Epithelial cell of proximal tubule (primary cell): ENCODE measurements at regions not wholly inside any gene's neighbourhood (a gene's known extent, or its start where the extent isn't known, plus 50 kb on each side); places are given as distances from the start of the nearest gene placed in this dataset.

Experiments
- DNase-seq: peaks from one replicate; pipeline ENCODE4 v3.0.0-alpha.2; 2011; ENCODE audit warnings: low read depth
- H3K4me3 ChIP-seq: 2 replicates; pipeline ENCODE4 v1.5.1; 2011; ENCODE audit warnings: low read depth, mild to moderate bottlenecking, low read length
- TF ChIP-seq, protein P1 (sequence below): conservative IDR thresholded peaks from 2 replicates; pipeline ENCODE4 v1.5.1; 2012; ENCODE audit warnings: low read depth, mild to moderate bottlenecking, low read length

GRCh38 chr1:22327411-22327810, 124.2 kb upstream of the ZBTB40 start:
- TF ChIP-seq, protein P1, sequence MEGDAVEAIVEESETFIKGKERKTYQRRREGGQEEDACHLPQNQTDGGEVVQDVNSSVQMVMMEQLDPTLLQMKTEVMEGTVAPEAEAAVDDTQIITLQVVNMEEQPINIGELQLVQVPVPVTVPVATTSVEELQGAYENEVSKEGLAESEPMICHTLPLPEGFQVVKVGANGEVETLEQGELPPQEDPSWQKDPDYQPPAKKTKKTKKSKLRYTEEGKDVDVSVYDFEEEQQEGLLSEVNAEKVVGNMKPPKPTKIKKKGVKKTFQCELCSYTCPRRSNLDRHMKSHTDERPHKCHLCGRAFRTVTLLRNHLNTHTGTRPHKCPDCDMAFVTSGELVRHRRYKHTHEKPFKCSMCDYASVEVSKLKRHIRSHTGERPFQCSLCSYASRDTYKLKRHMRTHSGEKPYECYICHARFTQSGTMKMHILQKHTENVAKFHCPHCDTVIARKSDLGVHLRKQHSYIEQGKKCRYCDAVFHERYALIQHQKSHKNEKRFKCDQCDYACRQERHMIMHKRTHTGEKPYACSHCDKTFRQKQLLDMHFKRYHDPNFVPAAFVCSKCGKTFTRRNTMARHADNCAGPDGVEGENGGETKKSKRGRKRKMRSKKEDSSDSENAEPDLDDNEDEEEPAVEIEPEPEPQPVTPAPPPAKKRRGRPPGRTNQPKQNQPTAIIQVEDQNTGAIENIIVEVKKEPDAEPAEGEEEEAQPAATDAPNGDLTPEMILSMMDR: no peak

GRCh38 chr1:22328331-22329147, 123.1 kb upstream of the ZBTB40 start:
- H3K4me3 ChIP-seq: no peak overlapping the region
- DNase-seq: no peak
- TF ChIP-seq, protein P1: no peak

More at GRCh38 chr1:22327411-22327810, 124.2 kb upstream of the ZBTB40 start:
- no peak for DNase-seq
- H3K4me3 ChIP-seq: no peak overlapping the region

DNA sequence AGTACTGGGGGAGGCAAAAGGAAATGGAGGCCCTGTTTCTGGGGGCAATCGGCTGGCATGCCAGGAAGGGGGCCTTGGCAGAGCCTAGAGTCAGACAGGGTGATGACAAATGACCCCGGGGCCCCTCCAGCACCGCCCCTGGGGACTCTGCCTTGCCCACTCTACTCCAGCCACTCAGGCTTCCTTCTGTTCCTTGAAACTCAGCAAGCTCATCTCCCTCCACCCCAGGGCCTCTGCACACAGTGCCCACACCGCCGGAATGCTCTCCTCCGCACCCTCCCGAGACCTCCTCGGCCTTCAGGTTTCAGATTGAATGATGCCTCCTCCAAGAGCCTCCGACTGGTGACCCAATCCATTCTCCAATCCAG, 122.5 kb upstream of the ZBTB40 start:
- no peak for DNase-seq
- H3K4me3 ChIP-seq: no peak overlapping the region
- TF ChIP-seq, protein P1: no peak

- TF ChIP-seq, protein P1: no peak
- no peak for DNase-seq
- H3K4me3 ChIP-seq: no peak overlapping the region
Measured at GRCh38 chr1:22330092-22330759, 121.4 kb upstream of the ZBTB40 start.

DNA sequence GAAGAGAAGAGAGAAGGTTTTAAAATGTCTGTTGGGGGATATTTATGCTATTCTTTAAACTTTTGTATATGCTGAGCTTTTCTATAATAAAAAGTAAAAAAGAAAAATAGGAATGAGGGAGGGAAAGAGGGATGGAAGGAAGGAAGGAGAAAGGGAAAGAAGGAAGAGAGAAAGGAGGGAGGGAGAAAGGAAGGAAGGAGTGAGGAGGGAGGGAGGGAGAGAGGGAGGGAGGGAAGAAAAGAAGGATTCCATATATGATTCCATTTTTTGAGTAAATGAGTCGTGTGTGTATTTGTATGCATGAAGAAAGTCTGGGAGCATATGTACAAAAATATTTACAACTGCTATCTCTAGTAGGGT, 120.9 kb upstream of the ZBTB40 start:
- DNase-seq: no peak
- TF ChIP-seq, protein P1: no peak
- H3K4me3 ChIP-seq: no peak overlapping the region

DNA sequence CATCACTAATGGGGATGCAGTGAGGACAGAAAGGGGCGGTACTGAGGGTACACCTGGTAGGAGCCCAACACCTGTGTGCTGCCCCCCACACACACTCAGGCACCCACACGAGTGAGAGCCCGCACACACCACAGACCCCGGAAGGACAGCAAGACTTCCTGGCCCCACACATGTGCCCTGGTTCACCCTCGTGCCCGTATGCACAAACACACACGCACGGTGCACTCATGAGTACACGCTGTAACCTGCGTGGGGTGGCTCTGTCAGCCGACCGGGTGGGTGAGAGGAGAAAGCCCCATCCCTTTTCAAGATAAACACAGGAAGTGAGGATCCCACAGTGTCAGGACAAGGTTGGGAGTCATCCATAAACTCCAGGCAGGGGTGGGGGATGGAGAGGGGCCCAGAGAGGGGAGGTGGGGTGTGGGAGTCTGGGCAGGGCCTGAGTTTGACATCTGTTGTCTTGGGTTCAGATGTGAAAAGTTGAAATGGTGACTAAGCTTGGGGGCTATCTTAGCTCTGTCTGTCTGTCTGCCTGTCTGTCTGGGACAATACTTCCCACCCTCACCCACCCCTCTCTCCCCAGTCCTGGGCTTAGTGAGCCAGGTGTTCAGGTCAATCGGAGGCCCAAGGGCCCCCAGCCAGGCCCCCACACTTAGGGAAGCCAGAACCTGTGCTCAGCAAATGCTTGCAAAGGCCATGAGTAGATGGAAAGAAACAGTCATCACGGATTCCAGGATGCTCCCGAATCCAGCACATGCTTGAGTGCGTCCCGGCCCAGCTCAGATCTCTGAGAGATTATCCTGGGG, 119.8 kb upstream of the ZBTB40 start:
- TF ChIP-seq, protein P1: no peak
- no peak for DNase-seq

More for the DNA sequence above, 119.8 kb upstream of the ZBTB40 start:
- no peak overlapping the region for H3K4me3 ChIP-seq
